HG02938 (cell line): ENCODE measurements at regions not wholly inside any gene's neighbourhood (a gene's known extent, or its start where the extent isn't known, plus 50 kb on each side); places are given as distances from the start of the nearest gene placed in this dataset.
A peak's percentile ranks its signal among the peaks of the same experiment; 100 is the strongest.

ENCODE experiments used
- ATAC-seq: cut with Tn5 transposase; IDR thresholded peaks from one replicate; pipeline ENCODE4 v1.9.1; 2021; ENCODE audit warnings: mild to moderate bottlenecking, moderate library complexity; ENCODE audit not compliant: unreplicated experiment

- no peak for ATAC-seq
Measured at GRCh38 chr20:23155141-23155590, 69.0 kb upstream of the CD93 start.

GRCh38 chr20:23153696-23154341, 67.7 kb upstream of the CD93 start:
- no peak for ATAC-seq

GRCh38 chr20:23152902-23153301, 66.8 kb upstream of the CD93 start:
- no peak for ATAC-seq

GRCh38 chr20:23152308-23152892, 66.3 kb upstream of the CD93 start:
- ATAC-seq: no peak

- ATAC-seq: no peak
Measured at GRCh38 chr20:23151885-23152284, 65.8 kb upstream of the CD93 start.

GRCh38 chr20:23151008-23151703, 65.0 kb upstream of the CD93 start:
- ATAC-seq: no peak

- ATAC-seq: no peak
Measured at GRCh38 chr20:23150304-23151007, 64.3 kb upstream of the CD93 start.

GRCh38 chr20:23149623-23150279, 63.6 kb upstream of the CD93 start:
- ATAC-seq: no peak

- no peak for ATAC-seq
Measured at GRCh38 chr20:23148731-23149570, 62.8 kb upstream of the CD93 start.

- ATAC-seq: peak; percentile 42
Measured at GRCh38 chr20:23147964-23148730, 62.0 kb upstream of the CD93 start.

GRCh38 chr20:23147647-23147963, 61.5 kb upstream of the CD93 start:
- ATAC-seq: no peak

GRCh38 chr20:23146857-23147637, 60.9 kb upstream of the CD93 start:
- ATAC-seq: no peak

- ATAC-seq: no peak
Measured at GRCh38 chr20:23146181-23146580, 60.1 kb upstream of the CD93 start.

- ATAC-seq: no peak
Measured at GRCh38 chr20:23145281-23145700, 59.2 kb upstream of the CD93 start.

- ATAC-seq: no peak
Measured at GRCh38 chr20:23144856-23145255, 58.7 kb upstream of the CD93 start.

- ATAC-seq: no peak
Measured at GRCh38 chr20:23143986-23144690, 58.0 kb upstream of the CD93 start.

- no peak for ATAC-seq
Measured at GRCh38 chr20:23143098-23143497, 57.0 kb upstream of the CD93 start.
